GM12872 (cell line): ENCODE measurements at regions not wholly inside any gene's neighbourhood (a gene's known extent, or its start where the extent isn't known, plus 50 kb on each side); places are given as distances from the start of the nearest gene placed in this dataset.

Source experiments
- TF ChIP-seq, protein P1 (sequence below): IDR thresholded peaks from 3 replicates; pipeline ENCODE4 v1.5.1; 2011; ENCODE audit warnings: low read depth, mild to moderate bottlenecking, low read length, moderate library complexity; ENCODE audit not compliant: insufficient read depth

DNA sequence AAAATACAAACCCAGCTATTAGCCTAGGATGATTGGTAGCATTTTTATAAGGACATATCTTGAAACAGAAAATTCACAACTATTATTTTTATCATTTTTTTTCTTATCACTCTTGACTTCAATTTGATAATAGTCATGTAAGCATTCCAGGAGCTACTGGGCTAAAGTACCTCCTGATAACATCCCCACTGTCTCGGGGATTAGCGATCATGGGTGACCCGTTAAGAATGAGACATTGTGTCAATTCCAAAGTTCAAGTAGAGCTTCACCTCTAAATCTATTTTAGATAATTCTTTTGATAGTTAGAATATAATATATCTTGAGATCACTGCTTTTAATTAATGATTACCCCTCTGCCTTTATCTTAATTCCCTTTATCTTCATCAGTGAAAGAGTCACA, 1204.5 kb upstream of the CHAC2 start:
- TF ChIP-seq, protein P1, sequence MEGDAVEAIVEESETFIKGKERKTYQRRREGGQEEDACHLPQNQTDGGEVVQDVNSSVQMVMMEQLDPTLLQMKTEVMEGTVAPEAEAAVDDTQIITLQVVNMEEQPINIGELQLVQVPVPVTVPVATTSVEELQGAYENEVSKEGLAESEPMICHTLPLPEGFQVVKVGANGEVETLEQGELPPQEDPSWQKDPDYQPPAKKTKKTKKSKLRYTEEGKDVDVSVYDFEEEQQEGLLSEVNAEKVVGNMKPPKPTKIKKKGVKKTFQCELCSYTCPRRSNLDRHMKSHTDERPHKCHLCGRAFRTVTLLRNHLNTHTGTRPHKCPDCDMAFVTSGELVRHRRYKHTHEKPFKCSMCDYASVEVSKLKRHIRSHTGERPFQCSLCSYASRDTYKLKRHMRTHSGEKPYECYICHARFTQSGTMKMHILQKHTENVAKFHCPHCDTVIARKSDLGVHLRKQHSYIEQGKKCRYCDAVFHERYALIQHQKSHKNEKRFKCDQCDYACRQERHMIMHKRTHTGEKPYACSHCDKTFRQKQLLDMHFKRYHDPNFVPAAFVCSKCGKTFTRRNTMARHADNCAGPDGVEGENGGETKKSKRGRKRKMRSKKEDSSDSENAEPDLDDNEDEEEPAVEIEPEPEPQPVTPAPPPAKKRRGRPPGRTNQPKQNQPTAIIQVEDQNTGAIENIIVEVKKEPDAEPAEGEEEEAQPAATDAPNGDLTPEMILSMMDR: no peak

- TF ChIP-seq, protein P1: no peak
Observed at GRCh38 chr2:52558265-52558664, 1209.3 kb upstream of the CHAC2 start.

DNA sequence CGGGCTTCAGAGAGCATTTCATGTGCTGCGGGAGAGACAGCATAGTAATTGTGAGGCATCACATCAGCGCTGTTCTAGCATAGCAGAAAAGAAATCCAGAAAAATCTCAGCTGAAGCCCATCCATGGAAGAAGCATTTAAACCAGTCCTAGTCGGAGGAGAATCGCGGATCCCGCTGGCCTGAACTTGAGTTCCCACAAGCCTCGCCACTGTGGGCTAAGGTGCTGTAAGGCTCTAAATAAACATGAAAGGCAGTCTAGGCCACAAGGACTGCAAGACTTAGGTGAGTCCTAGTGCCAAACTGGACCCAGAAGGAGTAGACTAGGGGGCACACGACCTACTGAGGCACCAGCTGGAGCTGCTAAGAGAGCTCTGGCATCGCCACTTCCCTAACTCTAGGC, 1225.3 kb upstream of the CHAC2 start:
- TF ChIP-seq, protein P1: no peak

DNA sequence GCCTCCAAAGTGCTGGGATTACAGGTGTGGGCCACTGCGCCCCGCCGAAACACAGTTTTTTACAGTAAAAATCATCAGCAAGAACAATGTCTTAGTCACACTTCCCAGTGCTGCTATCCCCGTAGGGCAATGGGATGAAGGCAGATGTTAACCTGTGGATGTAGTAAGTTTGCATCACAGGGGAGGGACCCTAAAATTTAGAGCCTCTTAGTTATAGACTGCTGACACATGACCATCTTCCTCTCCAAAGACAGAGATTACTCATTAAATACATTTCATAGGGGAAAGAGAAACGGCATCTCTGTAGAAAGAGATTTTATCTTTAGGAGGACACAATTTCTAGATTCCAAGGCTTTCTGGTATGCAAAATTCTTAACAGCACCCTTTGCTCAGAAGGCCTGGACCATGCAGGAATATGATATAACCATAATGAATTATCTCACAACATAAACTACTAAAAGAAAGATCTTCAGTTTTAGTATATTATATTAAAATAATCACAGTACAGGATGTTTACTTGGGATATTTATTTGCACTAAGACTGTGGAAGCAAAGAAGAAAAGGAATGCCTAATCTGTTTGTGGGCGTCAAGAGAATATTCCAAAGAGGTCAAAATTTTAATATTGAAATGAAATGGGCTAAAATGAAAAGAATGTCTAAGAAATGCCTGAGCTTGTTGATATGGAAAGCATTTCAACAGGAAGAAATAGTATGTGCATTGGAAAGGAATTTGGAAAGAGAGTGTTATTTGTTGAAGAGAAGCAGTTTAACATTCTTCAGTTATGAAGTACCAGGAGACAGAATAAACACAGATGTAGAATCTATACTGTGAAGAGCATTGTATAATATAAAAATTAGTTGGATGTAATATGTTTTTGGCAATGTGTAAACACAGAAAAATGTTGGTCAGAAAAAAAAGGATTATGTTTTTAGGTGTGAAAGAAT, 1228.3 kb upstream of the CHAC2 start:
- TF ChIP-seq, protein P1: no peak

DNA sequence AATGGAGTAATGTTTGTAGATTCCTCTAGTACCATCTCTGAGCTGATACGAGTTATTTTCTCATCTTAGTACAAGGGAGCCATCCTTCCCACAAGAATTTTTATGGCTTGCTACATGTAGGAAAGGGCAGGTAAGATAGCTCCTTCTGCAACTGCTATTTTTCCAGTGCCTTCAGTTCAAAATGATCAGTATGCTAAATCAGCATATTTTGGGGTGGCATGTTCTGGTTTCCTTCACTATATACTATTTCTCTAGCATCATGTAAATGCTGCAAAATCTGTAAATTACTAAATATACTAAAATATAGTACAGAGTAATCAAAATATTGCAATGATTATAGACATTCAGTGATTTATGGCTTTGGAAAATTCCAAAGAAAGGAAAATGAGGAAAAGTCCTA, 1230.0 kb upstream of the CHAC2 start:
- TF ChIP-seq, protein P1: no peak

- TF ChIP-seq, protein P1: no peak
Observed at GRCh38 chr2:52536929-52537460, 1230.6 kb upstream of the CHAC2 start.

DNA sequence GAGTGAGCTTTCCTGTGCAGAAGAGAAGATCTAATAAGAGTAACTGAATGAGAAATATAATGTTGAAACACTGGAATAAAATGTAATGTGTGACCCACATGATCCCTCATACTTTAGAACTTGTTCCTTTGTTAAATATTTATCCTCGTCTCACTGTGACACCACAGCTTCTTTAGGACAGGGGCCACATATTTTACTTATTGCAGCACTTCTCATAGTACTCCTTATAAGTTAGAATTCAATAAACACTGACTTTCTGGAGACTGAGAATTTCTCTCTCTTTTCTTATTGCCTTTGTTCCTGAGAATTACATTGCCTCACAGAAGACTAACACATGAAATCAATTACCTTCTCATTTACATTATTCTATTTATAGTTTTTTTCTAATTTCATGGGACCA, 1234.6 kb upstream of the CHAC2 start:
- TF ChIP-seq, protein P1: no peak
